ENCODE measurements at regions not wholly inside any gene's neighbourhood (a gene's known extent, or its start where the extent isn't known, plus 50 kb on each side); places are given as distances from the start of the nearest gene placed in this dataset.
"Not testable (repeated sequence)": the region's sequence is repeated elsewhere in the genome, so short reads cannot be mapped to it uniquely, and the experiment has no call there.

DNA sequence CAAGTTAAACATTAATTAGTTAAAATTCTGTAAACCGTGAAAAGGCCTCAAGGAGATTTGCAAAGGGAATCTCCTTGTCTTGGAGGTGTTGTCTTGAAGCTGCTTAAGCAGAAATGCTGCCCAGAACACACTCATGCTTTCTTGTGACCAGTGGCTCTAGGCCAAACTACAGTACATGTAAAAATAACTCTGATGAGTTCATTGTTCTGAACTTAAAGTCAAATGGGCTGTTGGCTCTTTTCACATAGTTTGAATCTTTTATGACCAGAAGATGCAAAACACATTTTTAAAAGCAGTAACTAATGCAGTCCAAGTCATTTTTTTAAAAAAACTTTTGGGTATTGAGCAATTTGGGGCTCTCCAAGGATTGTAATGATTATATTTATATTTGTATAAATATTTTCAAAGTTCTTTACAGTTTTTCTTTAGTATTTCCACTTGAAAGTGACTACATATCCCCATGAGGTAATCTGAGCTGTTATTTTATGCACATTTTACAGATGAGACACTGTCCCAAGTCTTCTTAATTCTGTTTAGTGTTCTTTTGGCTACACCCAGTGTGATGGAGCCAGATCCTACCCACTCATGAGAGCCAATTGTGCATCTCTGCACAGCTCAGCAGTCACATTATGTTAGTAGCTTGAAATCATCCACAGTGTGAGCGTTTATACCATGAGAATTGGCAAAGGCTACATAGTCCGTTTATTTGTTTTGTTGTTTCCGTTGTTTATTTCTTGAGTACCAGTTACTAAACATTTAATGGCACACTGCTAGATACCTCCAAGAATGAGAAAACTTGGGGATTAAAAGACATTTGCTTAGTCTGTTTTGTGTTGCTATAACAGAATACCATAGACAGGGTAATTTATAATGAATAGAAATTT lies 112.8 kb upstream of the ATXN3L start:
- DNase-seq (ENCODE audit: low read depth) = peak; percentile 76
- in situ Hi-C loops (cut with HindIII; ENCODE audit: low pct_unique_long_range_greater_than_20kb, low sequenced_read_pairs) = no loop called here

DNA sequence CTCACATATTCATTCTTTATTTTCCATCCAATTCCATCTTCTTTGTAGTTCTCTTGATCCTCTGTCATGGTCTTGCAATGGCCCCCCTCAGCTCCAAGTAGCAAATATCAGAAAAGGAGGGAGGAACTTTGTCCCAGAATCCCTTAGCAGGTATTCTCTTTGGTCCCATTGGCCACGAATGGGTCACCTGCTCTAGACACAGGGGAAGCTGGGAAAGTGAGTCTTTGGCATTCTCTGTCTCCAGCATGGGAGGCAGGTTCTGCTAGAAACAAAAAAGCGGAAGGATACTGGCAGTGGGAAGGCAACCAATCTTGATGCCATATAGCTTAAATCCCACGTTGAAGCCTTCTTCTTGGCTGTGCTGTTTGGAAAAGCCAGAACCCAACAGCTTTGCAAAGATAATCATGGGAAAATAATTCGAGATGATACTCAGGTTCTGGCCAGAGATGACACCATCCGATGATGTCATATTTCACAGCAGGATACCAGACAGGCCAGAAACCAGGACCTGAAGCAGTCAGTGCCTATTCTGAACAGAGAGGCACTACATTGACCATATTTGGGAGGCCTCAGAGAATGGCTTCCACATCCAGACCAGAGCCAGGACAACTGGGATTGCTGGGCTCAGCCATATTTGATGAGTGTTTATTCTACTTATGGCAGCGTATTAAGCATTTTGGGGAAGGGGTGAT lies 110.4 kb upstream of the ATXN3L start:
- in situ Hi-C loops (cut with HindIII; ENCODE audit: low pct_unique_long_range_greater_than_20kb, low sequenced_read_pairs) = no loop called here
- DNase-seq (ENCODE audit: low read depth) = no peak

DNA sequence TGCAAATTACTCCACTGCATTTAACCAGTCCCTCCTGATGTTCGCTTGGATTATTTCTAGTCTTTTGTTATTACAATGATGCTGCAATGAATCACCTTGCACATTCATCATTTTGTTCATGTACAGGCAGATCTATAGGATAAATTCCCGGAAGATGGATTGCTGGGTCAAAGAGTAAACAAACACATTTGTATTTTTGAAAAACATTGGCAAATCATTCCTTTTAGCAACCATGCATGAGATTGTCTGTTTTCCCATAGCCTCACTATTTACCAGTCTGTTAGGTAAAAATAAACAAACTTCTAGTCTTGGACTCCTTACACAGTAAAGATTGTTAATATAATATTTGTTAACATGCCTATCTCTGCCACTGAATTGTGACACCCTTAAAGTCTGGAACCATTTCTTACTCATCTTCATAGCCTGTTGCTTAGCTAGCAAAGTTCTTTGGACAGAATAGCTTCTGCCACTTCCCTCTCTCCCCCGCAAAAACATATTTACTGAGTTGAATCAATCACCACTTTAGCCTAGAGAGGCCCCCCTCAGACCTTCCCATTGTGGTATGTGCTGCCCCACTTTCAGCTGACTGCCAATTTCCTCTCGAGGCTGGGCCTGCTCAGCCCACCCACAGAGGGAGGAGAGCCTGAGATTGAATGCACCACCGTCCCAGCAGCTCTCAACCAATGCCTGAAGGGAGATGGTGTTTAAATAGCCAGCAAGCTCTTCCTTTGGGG lies 108.4 kb upstream of the ATXN3L start:
- DNase-seq (ENCODE audit: low read depth) = peak; percentile 88
- in situ Hi-C loops (cut with HindIII; ENCODE audit: low pct_unique_long_range_greater_than_20kb, low sequenced_read_pairs) = no loop called here

DNA sequence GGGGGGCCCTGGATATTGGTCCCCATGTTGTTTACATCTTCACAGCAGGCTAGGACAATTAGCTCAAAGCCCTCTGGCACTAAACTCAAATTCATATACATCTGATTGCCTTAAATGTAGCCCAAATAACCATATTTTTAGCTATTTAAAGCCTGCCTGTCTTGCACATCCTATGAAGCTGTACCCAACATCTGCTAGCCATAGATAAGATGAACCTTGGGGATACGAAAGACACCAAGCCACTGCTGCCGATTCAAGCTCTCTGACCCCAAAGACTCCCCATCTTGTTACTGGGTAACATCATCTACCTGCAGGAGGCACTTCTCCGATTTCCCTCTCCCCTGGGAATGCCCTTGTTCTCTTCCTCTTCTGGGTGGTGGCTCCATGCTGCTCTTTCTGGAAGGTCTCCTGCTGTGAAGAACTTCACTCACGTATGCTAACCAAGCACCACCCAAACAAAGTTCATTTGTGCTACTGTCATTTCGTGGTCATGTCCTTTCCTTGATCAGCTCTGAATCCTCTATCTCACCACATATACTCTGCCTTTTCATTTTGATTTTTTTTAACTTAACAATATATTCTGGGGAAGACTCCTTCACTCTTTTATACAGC lies 107.7 kb upstream of the ATXN3L start:
- in situ Hi-C loops (cut with HindIII; ENCODE audit: low pct_unique_long_range_greater_than_20kb, low sequenced_read_pairs) = no loop called here
- no peak for DNase-seq (ENCODE audit: low read depth)

DNA sequence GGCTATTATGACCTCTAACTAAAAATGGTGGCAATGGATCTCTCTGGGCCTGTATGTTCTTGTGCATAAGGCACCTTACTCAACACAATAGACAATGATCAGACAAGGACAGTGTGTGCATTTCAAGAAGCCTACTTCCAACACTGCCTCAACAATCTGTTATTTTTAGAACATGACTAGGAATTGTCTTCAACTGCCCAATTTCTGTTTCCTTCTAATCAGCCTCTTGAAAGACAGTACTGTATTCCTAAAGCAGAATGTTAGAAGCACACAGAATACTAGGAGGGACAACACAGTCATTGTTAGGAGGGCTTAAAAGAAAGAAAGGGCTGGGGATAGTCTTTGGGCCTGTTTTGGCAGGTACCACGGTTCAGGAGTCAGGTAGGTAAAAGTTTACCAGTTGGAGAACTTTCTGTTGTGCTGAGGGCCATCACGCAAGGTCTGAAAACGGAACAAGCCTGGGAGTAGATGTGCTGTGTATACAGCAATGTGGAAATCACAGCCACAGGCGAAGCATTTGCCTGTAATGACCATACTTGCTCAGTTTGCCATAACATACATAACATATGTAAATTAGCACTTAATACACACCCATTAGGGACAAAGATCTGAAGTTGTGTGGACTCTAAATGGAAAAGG lies 100.8 kb upstream of the ATXN3L start:
- in situ Hi-C loops (cut with HindIII; ENCODE audit: low pct_unique_long_range_greater_than_20kb, low sequenced_read_pairs) = no loop called here
- DNase-seq (ENCODE audit: low read depth) = no peak

DNA sequence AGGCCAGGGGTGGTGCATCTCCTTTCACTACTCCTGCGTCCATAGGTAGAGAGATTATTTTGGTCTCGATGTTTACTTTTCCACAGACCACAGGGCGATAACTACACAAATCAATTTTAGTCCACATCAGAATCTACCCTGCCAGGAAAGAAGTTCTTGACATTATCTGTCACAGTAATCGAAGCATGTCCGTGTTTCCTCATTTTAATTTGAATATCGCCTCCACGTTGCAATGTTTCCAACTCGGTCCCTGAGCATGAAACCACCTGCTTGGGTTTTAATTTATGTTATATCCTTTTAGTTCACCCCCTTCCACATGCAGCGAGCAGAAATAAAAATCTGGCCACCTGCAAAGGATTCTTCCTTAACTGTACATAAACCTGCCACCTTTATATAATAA lies 100.1 kb upstream of the ATXN3L start:
- in situ Hi-C loops (cut with HindIII; ENCODE audit: low pct_unique_long_range_greater_than_20kb, low sequenced_read_pairs) = no loop called here
- DNase-seq (ENCODE audit: low read depth) = no peak

DNA sequence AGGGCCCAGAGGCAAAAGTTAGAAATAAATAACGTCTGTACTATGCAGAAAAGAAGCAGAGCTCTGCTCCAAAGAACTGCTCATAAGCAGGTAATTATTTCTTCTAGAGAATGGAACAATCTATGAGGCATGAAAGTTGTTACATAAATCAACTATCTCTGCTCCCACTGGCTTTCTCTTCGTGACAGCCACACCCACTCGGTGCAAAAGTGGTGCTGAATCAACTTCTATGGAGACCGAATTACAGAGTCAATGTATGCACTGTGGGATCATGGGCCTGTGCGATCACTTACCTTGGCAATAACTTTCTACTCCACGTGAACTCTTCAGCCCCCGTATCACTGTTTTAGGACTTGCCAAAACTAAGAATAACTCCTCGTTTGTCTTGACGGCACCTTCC lies 99.4 kb upstream of the ATXN3L start:
- no peak for DNase-seq (ENCODE audit: low read depth)
- in situ Hi-C loops (cut with HindIII; ENCODE audit: low pct_unique_long_range_greater_than_20kb, low sequenced_read_pairs) = no loop called here

DNA sequence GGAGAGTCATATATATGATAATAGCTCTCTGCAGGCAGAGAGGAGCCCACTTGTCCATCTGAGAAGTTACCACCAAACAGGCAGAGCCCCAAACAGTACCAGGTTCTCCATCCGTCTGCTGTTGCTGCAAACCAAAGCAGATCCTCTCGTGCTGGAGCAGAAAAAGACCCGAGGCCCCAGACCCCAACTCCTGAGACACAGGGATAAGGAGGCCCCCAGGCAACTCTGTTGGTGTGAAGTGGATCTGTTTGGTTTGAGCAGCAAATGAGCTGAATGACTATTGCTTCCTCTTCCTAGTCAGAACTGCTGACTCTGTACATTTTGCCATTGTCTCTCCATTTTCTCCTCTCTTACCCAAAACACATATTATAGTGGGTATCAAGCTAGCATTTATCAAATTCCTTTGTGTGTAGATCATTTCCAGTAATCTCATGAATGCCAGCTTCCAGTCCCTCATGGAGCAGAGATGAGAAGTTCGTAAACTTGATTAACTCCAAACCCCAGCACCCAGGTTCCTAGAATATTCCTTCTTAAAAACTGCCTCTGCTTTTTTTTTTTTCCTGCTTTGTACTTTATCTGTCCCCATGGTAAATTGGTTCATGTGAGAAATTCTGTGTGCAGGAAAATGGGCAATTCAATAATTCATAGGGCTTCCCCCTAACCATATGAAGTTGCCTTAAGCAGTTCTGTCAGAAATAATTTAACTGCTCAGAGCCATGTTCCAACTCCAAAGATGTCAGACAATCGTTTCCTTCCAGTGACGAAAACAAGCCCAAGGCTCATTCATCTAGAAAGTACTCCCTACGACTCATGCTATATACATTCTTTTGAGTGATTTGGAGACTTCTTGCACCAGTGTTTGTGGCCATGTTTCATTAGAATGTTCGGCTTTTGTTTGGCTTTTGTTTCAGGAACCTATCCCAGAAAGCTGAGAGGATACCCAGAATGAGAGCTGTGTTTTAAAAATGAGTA lies 98.6 kb upstream of the ATXN3L start:
- in situ Hi-C loops (cut with HindIII; ENCODE audit: low pct_unique_long_range_greater_than_20kb, low sequenced_read_pairs) = no loop called here

DNA sequence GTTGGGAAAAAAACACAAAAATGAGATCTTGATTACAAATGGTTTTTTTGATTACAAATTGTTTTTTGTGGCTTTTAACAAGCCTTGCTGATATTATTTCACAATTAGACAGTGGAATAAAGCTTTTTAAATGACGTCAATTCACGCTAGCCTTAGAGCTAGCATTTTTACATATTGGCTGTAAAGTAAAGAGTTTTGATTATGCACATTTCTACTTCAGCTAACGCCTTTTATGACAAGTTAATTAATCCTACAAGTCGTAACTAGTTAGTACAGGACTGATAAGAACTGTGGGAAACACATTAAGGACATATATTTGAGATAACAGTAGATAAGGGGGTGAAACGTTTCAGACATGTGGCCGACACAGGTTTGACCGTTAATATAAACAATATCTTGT lies 95.7 kb upstream of the ATXN3L start:
- DNase-seq (ENCODE audit: low read depth) = no peak
- in situ Hi-C loops (cut with HindIII; ENCODE audit: low pct_unique_long_range_greater_than_20kb, low sequenced_read_pairs) = no loop called here

More for the DNA sequence above, 98.6 kb upstream of the ATXN3L start:
- no peak for DNase-seq (ENCODE audit: low read depth)

DNA sequence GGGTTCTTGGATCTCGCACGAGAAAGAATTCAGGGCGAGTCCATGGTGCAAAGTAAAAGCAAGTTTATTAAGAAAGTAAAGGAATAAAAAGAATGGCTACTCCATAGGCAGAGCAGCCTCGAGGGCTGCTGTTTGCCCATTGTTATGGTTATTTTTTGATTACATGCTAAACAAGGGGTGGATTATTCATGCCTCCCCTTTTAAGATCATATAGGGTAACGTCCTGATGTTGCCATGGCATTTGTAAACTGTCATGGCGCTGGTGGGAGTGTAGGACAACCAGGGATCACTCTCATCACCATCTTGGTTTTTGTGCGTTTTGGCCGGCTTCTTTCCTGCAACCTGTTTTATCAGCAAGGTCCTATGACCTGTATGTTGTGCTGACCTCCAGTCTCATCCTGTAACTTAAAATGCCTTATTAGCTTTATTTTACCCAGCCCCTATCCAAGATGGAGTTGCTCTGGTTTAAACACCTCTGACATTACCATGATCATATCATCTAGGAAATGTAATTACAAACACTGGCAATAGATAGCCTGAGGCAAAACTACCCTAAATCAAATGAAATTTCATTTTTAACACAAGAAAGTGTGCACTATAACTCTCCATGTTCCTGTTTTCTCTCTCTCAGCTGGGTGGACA lies 94.3 kb upstream of the ATXN3L start:
- in situ Hi-C loops (cut with HindIII; ENCODE audit: low pct_unique_long_range_greater_than_20kb, low sequenced_read_pairs) = no loop called here
- DNase-seq (ENCODE audit: low read depth) = no peak

DNA sequence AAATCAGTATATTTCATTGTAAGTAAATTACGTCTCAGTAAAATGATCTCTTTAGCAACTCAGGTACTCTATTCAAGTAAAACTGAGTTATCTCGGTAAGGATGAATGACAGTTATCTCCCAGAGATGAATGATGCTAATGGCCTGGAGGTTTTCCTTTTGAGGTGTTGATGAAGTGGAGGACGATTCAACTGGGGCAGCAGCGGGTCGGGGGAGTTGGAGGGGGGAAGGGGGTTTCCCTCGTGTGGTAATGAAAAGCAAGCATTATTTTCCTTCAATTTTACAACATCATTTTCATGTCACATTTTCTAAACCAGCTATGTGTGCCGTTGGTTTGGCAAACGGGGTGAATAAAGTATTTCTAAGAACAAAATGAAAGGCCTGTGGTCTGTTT lies 92.4 kb upstream of the ATXN3L start:
- in situ Hi-C loops (cut with HindIII; ENCODE audit: low pct_unique_long_range_greater_than_20kb, low sequenced_read_pairs) = no loop called here
- no peak for DNase-seq (ENCODE audit: low read depth)

DNA sequence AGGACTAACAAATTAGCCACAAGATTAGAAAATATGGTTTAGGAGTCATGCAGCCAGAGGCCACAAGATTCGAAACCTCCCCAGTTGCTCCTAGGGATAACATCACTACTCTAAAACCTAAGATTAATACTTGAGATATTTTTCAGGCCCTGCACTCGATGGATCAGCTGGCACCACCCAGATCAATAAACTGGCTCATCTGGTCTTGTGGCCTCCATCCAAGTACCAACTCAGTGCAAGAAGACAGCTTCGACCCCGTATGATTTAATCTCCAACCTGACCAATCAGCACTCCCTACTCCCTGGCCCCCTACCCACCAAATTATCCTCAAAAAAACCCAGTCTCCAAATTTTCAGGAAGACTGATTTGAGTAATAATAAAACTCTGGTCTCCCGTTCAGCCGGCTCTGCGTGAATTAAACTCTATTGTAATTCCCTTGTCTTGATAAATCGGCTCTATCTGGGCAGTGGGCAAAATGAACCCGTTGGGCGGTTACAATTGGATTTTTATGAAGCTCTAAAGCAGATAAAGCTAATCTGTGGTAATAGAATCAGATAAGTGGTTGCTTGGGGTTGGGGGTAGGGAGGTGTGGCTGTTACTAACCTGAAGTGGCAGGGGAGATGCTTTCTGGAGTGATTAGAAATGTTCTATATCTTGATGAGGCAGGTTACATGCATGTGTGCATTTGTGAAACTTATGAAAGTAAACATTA lies 91.8 kb upstream of the ATXN3L start:
- in situ Hi-C loops (cut with HindIII; ENCODE audit: low pct_unique_long_range_greater_than_20kb, low sequenced_read_pairs) = no loop called here
- no peak for DNase-seq (ENCODE audit: low read depth)

DNA sequence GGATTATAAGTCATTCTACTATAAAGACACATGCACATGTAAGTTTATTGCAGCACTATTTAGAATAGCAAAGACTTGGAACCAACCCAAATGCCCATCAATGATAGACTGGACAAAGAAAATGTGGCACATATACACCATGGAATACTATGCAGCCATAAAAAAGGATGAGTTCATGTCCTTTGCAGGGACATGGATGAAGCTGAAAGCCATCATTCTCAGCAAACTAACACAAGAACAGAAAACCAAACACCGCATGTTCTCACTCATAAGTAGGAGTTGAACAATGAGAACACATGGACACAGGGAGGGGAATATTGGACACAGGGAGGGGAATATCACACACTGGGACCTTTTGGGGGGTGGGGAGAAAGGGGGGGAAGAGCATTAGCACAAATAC lies 88.7 kb upstream of the ATXN3L start:
- in situ Hi-C loops (cut with HindIII; ENCODE audit: low pct_unique_long_range_greater_than_20kb, low sequenced_read_pairs) = not testable (repeated sequence)

DNA sequence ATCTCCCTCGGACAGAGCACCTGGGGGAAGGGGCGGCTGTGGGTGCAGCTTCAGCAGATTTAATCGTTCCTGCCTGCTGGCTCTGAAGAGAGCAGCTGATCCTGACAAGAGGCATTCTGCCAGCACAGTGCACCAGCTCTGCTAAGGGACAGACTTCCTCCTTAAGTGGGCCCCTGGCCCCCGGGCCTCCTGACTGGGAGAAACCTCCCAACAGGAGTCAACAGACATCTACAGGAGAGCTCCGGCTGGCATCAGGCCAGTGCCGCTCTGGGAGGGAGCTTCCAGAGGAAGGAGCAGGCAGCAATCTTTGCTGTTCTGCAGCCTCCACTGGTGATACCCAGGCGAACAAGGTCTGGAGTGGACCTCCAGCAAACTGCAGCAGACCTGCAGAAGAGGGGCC lies 84.9 kb upstream of the ATXN3L start:
- DNase-seq (ENCODE audit: low read depth); in situ Hi-C loops (cut with HindIII; ENCODE audit: low pct_unique_long_range_greater_than_20kb, low sequenced_read_pairs): not testable (repeated sequence)

More for the DNA sequence above, 88.7 kb upstream of the ATXN3L start:
- not testable (repeated sequence) for DNase-seq (ENCODE audit: low read depth)

DNA sequence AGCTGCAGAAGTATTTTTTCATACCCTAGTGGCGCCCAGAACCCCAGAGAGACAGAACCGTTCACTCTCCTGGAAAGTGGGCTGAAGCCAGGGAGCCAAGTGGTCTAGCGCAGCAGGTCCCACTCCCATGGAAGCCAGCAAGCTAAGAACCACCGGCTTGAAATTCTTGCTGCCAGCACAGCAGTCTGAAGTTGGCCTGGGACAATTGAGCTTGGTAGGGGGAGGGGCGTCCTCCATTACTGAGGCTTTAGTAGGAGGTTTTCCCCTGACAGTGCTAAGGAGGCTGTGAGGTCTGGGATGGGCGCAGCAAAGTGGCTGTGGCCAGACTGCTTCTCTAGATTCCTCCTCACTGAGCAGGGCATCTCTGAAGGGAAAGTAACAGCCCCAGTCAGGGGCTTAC lies 84.5 kb upstream of the ATXN3L start:
- no peak for DNase-seq (ENCODE audit: low read depth)

DNA sequence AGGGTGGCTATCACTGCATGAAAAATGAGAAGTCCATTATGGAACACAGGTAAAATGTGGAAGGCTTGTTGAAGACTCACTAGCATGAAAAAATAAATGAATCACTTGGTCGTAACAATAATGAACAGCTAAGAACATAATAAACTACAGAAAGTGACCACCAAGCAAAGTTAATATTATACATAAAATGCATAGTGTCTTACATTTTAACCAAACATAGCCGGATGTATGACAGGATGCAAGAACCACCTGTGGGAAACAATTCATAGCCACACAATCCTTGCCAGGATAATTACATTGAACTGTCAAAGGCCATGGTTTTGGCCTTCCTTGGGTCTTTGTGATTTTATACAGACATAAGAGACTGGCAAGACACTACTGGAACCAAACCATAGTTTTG lies 81.9 kb upstream of the ATXN3L start:
- in situ Hi-C loops (cut with HindIII; ENCODE audit: low pct_unique_long_range_greater_than_20kb, low sequenced_read_pairs) = no loop called here
- peak; percentile 11 for DNase-seq (ENCODE audit: low read depth)

More for the DNA sequence above, 84.5 kb upstream of the ATXN3L start:
- in situ Hi-C loops (cut with HindIII; ENCODE audit: low pct_unique_long_range_greater_than_20kb, low sequenced_read_pairs) = no loop called here
